OCI-LY3 (cell line): ENCODE measurements at regions not wholly inside any gene's neighbourhood (a gene's known extent, or its start where the extent isn't known, plus 50 kb on each side); places are given as distances from the start of the nearest gene placed in this dataset.

Source experiments
- H2AFZ ChIP-seq: fragments of 200-600, 300-600 bp; shearing (Covaris generic); 2 replicates; pipeline ENCODE4 v1.6.0; 2014; ENCODE audit warnings: antibody characterized with exemption, low read depth, low read length
- H3K27ac ChIP-seq: fragments of 200-600, 300-600 bp; sonication (generic); 2 replicates; pipeline ENCODE4 v1.5.1; 2014; ENCODE audit warnings: mild to moderate bottlenecking, low read length, moderate library complexity, mixed read lengths
- H3K27me3 ChIP-seq: fragments of 200-600, 300-600 bp; sonication (generic); 2 replicates; pipeline ENCODE4 v1.6.1; 2014; ENCODE audit warnings: low read depth, low read length, mixed read lengths
- H3K36me3 ChIP-seq: fragments of 200-600, 300-600 bp; sonication (generic); replicated peaks from 2 replicates; pipeline ENCODE3; 2014; ENCODE audit warnings: low read depth, low read length, mixed read lengths
- H3K4me1 ChIP-seq: fragments of 300-600, 200-600 bp; sonication (generic); 2 replicates; pipeline ENCODE4 v1.6.1; 2014; ENCODE audit warnings: low read length, mixed read lengths
- H3K4me2 ChIP-seq: fragments of 200-600, 300-600 bp; sonication (generic); 2 replicates; pipeline ENCODE4 v1.6.1; 2014; ENCODE audit warnings: low read length, mixed read lengths
- H3K4me3 ChIP-seq: fragments of 300-600, 200-600 bp; sonication (generic); 2 replicates; pipeline ENCODE4 v1.5.1; 2014; ENCODE audit warnings: antibody characterized with exemption, mild to moderate bottlenecking, low read length, moderate library complexity
- H3K79me2 ChIP-seq: fragments of 300-600, 200-600 bp; shearing (Covaris generic); 2 replicates; pipeline ENCODE4 v1.6.1; 2014; ENCODE audit warnings: mild to moderate bottlenecking, low read length, mixed read lengths
- H3K9ac ChIP-seq: fragments of 300-600, 200-600 bp; shearing (Covaris generic); 2 replicates; pipeline ENCODE4 v1.6.0; 2014; ENCODE audit warnings: mild to moderate bottlenecking, low read length, moderate library complexity
- H3K9me3 ChIP-seq: fragments of 200-600, 300-600 bp; shearing (Covaris generic); 2 replicates; pipeline ENCODE4 v1.6.1; 2014; ENCODE audit warnings: low read length, mixed read lengths; ENCODE audit not compliant: insufficient read depth
- H4K20me1 ChIP-seq: fragments of 200-600, 300-600 bp; sonication (generic); 2 replicates; pipeline ENCODE4 v1.6.1; 2016; ENCODE audit warnings: low read length, mixed read lengths; ENCODE audit not compliant: insufficient read depth
- CTCF ChIP-seq: fragments of 200-600, 300-600 bp; sonication (generic); IDR thresholded peaks from 2 replicates; pipeline ENCODE4 v1.5.1; 2014; ENCODE audit warnings: antibody characterized with exemption, low read length, low read depth
- EZH2phosphoT487 ChIP-seq: fragments of 200-600 bp; shearing (Covaris generic); IDR thresholded peaks from 2 replicates; pipeline ENCODE4 v1.6.1; 2018; ENCODE audit warnings: antibody characterized with exemption, mixed run types, low read depth

DNA sequence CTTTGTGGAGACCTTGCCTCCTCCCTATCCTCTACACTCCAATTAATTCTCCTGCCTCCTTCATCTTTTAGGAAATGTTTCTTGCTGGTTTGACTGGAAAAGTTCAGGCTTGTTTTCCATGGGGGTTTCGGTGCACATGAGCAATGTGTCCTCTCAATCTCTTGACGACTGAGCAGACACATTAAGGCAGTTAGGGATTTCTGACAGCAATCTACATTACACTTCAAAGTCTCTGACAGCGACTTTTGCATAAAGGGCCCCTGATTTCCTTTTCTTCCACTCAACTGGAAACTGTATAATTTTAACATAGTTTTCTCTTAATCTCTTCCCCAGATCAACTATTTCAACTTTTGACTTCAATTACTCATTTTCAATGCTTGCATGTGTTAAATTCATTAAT, 394.0 kb downstream of the MEIS1 start:
- no peak overlapping the region for H2AFZ ChIP-seq
- H3K9me3 ChIP-seq = no peaks in the 10 kb centered on the region
- H3K4me2 ChIP-seq = no peak overlapping the region
- H3K79me2 ChIP-seq = no peaks in the 10 kb centered on the region
- no peaks in the 10 kb centered on the region for H3K27me3 ChIP-seq
- H3K4me1 ChIP-seq = no peaks in the 10 kb centered on the region
- H3K9ac ChIP-seq = no peak overlapping the region
- H4K20me1 ChIP-seq = no peaks in the 10 kb centered on the region
- H3K4me3 ChIP-seq = no peak overlapping the region
- H3K36me3 ChIP-seq = no peaks in the 10 kb centered on the region
- H3K27ac ChIP-seq = no peak overlapping the region
- no peak for TF ChIP-seq CTCF
- no peak for TF ChIP-seq EZH2phosphoT487

DNA sequence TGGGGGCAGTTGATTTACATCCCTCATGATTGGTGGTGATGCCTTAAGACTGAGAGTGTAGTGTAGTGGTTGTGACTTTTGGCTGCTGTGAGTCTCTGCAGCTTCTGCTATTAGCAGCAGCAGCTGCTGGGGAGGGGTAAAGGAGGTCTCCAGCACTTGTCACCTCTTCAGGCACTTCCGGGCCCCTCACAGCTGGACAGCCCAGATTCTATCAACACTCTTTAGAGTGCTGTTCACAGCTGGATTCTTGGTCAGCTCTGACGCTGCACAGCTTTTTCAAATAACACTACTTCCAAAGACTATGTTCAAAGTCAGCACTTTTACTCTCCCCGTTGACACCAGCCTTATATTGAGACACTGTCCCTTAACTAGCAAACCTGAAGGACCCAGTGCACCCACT, 396.0 kb downstream of the MEIS1 start:
- H2AFZ ChIP-seq = no peak overlapping the region
- no peaks in the 10 kb centered on the region for H3K27me3 ChIP-seq
- TF ChIP-seq CTCF (no peak), EZH2phosphoT487 (no peak)
- no peak overlapping the region for H3K27ac ChIP-seq
- no peaks in the 10 kb centered on the region for H3K4me1 ChIP-seq
- H3K9ac ChIP-seq = no peak overlapping the region
- H3K4me2 ChIP-seq = no peak overlapping the region
- H3K79me2 ChIP-seq = no peaks in the 10 kb centered on the region
- no peaks in the 10 kb centered on the region for H3K9me3 ChIP-seq
- no peaks in the 10 kb centered on the region for H4K20me1 ChIP-seq
- no peaks in the 10 kb centered on the region for H3K36me3 ChIP-seq
- H3K4me3 ChIP-seq = no peak overlapping the region

DNA sequence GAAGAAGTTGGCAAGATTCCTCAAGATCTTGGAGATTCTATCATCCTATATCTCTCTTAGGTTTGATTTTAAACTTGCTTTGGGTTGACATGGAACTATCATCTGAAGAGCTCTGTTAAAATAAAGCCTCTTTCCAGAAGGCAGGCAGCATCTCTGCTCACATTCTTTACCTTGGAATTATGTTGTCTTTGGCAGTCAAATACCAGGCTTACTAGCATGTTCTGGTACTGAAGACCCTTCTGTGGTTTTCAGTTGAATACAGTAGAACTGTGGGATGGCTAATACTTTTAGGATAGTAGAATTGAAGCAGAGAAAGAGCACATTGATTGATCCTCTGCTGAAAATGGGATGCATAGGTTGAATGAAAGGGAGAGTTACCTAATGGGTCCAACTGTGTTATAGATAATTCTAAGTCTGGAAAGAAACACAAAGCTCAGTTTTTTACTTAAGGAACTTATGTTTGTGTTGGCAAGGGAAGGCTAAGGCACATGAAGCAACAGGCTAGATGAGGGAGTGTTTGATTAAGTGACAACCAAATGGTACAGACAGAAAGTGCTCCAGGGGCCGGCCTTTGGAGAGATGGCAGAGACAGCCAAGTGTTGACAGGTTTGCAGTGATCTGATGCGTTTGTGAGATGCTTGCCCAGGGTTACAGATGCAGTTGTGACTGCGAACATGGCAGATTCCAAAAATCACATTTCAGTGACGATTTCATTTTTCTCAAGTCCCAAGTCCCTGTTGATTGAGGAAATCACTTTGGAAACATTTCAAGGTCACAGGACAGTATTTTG, 397.9 kb downstream of the MEIS1 start:
- H3K4me2 ChIP-seq = no peak overlapping the region

DNA sequence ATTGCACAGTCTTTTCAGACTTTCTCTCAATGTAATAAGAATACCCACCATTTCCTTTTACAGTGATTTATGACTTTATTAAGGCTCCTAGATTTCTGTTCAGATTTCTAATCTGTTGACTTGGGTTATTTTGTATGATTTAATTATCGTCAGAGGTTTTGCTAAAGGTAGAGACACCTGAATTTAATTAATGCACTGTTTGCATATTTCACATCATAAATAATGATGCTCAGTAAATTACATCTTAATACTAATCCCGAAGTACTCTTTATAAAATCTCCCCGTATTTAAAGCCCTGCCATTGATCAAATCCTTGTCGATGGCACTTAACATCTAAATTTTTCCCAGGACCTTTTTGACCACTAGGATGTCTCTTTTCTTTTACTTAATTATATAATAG, 399.9 kb downstream of the MEIS1 start:
- H3K27ac ChIP-seq = no peak overlapping the region
- no peak overlapping the region for H3K9ac ChIP-seq
- no peaks in the 10 kb centered on the region for H4K20me1 ChIP-seq
- no peak overlapping the region for H3K4me2 ChIP-seq
- H3K27me3 ChIP-seq = no peaks in the 10 kb centered on the region
- no peaks in the 10 kb centered on the region for H3K79me2 ChIP-seq
- H3K4me3 ChIP-seq = no peak overlapping the region
- no peaks in the 10 kb centered on the region for H3K4me1 ChIP-seq
- TF ChIP-seq CTCF (no peak), EZH2phosphoT487 (no peak)
- no peaks in the 10 kb centered on the region for H3K9me3 ChIP-seq
- no peaks in the 10 kb centered on the region for H3K36me3 ChIP-seq
- H2AFZ ChIP-seq = no peak overlapping the region

More for the DNA sequence above, 397.9 kb downstream of the MEIS1 start:
- Histone ChIP-seq H3K79me2 (no peaks in the 10 kb centered on the region), H2AFZ (no peak overlapping the region), H3K9ac (no peak overlapping the region), H3K27me3 (no peaks in the 10 kb centered on the region), H3K9me3 (no peaks in the 10 kb centered on the region), H3K27ac (no peak overlapping the region), H3K36me3 (no peaks in the 10 kb centered on the region), H3K4me3 (no peak overlapping the region), H3K4me1 (no peaks in the 10 kb centered on the region), H4K20me1 (no peaks in the 10 kb centered on the region)
- no peak for TF ChIP-seq CTCF
